GM18499 (cell line): ENCODE measurements at regions not wholly inside any gene's neighbourhood (a gene's known extent, or its start where the extent isn't known, plus 50 kb on each side); places are given as distances from the start of the nearest gene placed in this dataset.

Source experiments
- ATAC-seq: cut with Tn5 transposase; IDR thresholded peaks from one replicate; pipeline ENCODE4 v1.9.1; 2021; ENCODE audit warnings: moderate number of reproducible peaks; ENCODE audit not compliant: insufficient read depth, unreplicated experiment

- no peak for ATAC-seq
Observed at GRCh38 chr5:128591598-128592455, 53.8 kb upstream of the FBN2 start.

- ATAC-seq: no peak
Observed at GRCh38 chr5:128596071-128596470, 58.0 kb upstream of the FBN2 start.

- ATAC-seq: no peak
Observed at GRCh38 chr5:128597156-128597555, 59.1 kb upstream of the FBN2 start.

- ATAC-seq: no peak
Observed at GRCh38 chr5:128613128-128613527, 75.1 kb upstream of the FBN2 start.

GRCh38 chr5:128613766-128614165 lies 75.7 kb upstream of the FBN2 start:
- no peak for ATAC-seq

GRCh38 chr5:128615578-128615977 lies 77.5 kb upstream of the FBN2 start:
- no peak for ATAC-seq

- ATAC-seq: no peak
Observed at GRCh38 chr5:128626536-128627090, 88.6 kb upstream of the FBN2 start.

- ATAC-seq: no peak
Observed at GRCh38 chr5:128627939-128628338, 89.9 kb upstream of the FBN2 start.

GRCh38 chr5:128629157-128629556 lies 91.1 kb upstream of the FBN2 start:
- no peak for ATAC-seq

GRCh38 chr5:128630121-128630520 lies 92.1 kb upstream of the FBN2 start:
- no peak for ATAC-seq

GRCh38 chr5:128631771-128632170 lies 93.7 kb upstream of the FBN2 start:
- ATAC-seq: no peak

- ATAC-seq: no peak
Observed at GRCh38 chr5:128632264-128632663, 94.2 kb upstream of the FBN2 start.

- ATAC-seq: no peak
Observed at GRCh38 chr5:128633901-128634300, 95.9 kb upstream of the FBN2 start.

GRCh38 chr5:128635379-128635778 lies 97.3 kb upstream of the FBN2 start:
- no peak for ATAC-seq

- no peak for ATAC-seq
Observed at GRCh38 chr5:128636361-128636760, 98.3 kb upstream of the FBN2 start.

- no peak for ATAC-seq
Observed at GRCh38 chr5:128637031-128637430, 99.0 kb upstream of the FBN2 start.

GRCh38 chr5:128641861-128642260 lies 103.8 kb upstream of the FBN2 start:
- ATAC-seq: no peak

GRCh38 chr5:128644863-128645262 lies 106.8 kb upstream of the FBN2 start:
- ATAC-seq: no peak

GRCh38 chr5:128645581-128645980 lies 107.5 kb upstream of the FBN2 start:
- ATAC-seq: no peak

GRCh38 chr5:128646176-128646575 lies 108.1 kb upstream of the FBN2 start:
- ATAC-seq: no peak

GRCh38 chr5:128649192-128649591 lies 111.1 kb upstream of the FBN2 start:
- no peak for ATAC-seq

GRCh38 chr5:128662997-128663396 lies 125.0 kb upstream of the FBN2 start:
- ATAC-seq: no peak
